GM19035 (cell line): ENCODE measurements at regions not wholly inside any gene's neighbourhood (a gene's known extent, or its start where the extent isn't known, plus 50 kb on each side); places are given as distances from the start of the nearest gene placed in this dataset.
A peak's percentile ranks its signal among the peaks of the same experiment; 100 is the strongest.

Experiments
- ATAC-seq: cut with Tn5 transposase; IDR thresholded peaks from one replicate; pipeline ENCODE4 v1.9.1; 2021; ENCODE audit not compliant: unreplicated experiment

GRCh38 chr2:205937211-205937610 is 148.8 kb downstream of the INO80D start:
- ATAC-seq: no peak

- no peak for ATAC-seq
These were observed 149.5 kb downstream of the INO80D start for GRCh38 chr2:205936446-205936845.

DNA sequence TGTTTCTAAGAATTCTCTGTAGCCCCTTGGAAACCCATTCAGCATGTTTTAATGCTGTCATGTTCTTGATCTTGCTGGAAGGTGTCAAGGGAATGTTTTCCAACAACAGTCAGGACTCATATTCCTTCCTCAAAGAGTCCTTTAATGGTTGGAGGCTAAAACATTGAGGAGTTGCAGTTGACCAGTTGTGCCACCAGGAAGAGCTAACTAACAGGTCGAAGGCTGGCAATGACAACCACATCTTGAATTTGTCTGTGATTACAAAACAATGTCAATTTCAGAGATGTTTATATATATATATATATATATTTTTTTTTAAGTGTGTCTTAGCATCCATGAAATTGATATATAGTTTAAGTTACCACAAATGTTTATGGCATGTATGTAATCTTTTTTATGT is 151.5 kb downstream of the INO80D start:
- ATAC-seq: no peak

DNA sequence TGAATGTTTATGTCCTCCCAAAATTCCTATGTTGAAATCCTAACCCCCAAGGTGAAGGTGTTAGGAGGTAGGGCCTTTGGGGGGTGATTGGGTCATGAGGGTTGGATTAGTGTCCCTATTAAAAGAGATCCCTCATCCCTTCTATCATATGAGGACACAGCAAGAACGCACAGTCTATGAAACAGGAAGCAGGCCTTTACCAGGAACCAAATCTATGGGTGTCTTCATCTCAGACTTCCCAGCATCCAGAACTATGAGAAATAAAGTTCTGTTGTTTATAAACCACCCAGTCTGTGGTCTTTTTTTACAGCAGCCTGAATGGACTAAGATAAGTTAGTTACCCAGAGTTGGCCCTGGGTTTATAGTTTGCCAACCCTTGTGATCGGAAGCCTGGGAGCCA is 153.1 kb downstream of the INO80D start:
- ATAC-seq: no peak

GRCh38 chr2:205931388-205931787 is 154.6 kb downstream of the INO80D start:
- ATAC-seq: no peak

DNA sequence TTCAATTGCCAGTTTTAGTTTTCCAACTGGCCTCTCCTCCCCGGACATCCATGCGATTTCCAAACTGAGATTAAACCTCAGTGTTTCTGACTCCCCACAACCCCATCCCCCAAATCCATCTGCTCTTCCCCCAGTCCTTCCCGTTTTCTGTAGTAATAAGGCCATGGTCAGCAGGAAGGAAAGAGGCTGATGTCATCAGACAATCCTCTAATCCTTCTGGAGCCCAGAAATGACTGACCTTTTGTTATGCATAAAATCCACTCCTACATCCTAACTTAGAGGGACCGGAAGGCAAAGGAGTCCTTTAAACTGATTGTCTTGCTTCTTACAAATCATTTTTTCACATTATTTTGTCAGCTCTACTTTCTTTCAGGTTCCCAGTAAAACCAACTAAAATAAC is 155.8 kb downstream of the INO80D start:
- ATAC-seq: no peak

DNA sequence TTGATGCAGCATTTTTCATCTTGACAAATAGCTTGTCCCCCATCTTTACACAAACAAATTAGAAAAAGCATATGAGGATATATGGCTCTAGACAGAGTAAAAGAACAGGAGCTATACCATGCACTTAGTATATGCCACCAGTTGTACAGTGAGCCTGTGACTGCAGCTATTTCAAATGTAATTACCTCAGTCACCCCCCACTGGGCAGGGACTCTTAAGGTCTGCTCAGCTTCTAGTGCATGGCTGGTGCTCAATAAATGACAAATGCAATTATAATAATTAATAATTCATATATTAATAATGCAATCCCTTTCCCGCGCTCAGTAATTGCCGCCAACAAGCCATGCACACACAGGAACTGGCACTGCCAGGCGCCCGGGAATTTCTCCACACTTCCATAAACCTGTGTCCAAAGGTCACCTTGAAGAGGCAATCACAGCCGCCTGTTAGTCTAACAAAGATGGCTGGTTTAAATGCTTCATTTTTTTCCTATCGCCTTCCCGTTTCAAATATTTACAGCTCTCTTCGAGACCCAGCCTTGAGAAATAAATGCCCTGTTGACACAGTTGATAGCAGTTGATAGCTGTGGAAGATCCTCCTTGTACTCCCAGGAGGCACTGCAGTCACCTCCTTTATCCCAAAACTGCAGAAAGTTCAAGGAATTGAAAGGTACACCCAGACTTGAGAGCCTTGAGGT is 156.6 kb downstream of the INO80D start:
- no peak for ATAC-seq

GRCh38 chr2:205925373-205926337 is 160.3 kb downstream of the INO80D start:
- peak; percentile 98 for ATAC-seq

- no peak for ATAC-seq
These were observed 161.3 kb downstream of the INO80D start for GRCh38 chr2:205924676-205925075.

DNA sequence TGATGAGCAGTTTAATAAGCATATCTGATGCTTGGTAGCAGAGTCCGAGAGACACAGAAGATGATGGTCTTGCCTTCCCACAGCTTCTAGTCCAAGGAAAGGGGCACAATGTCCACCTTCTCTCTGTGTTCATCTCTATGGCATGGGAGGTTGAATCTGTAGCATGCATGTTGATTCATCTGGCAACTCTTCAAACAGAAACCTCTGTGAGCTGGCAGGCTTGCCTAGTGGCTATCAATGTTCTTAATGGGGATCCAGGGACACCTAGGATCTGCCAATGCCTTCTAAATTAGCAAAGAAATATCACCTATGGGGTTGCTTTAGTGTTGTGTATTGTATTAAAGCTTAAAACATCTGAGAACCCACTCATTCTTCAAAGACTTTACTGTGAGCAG is 170.8 kb downstream of the INO80D start:
- no peak for ATAC-seq

GRCh38 chr2:205914213-205915129 is 171.5 kb downstream of the INO80D start:
- no peak for ATAC-seq

DNA sequence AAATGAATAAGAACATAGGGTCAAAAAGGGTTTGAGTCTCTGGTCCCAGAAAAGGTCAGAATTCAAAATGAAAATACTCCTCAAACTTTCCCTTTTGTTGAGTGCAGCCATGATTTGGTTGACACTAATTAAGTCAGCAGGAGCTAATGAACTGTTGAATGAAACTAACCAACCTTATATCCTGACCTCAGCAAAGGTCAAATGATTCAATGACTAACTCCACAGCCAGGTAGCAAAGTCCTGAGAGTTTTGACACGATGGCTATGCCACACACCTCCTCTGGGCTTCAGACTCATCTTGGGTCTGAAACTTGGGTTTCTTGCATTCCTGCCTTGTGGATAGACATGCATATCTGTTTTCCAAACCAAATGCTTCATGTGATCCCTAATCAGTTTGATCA is 172.3 kb downstream of the INO80D start:
- ATAC-seq: no peak

- no peak for ATAC-seq
These were observed 174.7 kb downstream of the INO80D start for GRCh38 chr2:205911306-205911705.

DNA sequence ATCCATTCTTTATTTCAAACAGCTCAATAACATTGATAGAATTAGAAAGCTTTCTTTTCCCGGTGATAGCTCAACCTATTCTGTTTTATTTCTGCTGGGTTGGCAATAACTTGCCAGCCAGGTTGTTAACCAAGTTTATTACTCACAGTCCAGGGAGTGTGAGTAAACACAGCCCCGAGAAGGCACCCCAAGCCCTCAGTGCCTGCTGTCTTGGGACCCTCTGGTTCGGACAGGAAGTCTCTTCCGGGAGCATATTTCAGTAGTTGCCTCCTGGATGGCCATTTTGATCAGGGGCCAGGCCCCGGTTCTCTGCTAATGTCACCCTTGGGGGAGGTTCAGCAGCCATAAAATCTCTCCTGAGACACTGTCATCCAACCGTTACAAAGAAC is 176.8 kb downstream of the INO80D start:
- no peak for ATAC-seq

- ATAC-seq: no peak
These were observed 177.5 kb downstream of the INO80D start for GRCh38 chr2:205908212-205909183.

- no peak for ATAC-seq
These were observed 179.6 kb downstream of the INO80D start for GRCh38 chr2:205906419-205906818.

DNA sequence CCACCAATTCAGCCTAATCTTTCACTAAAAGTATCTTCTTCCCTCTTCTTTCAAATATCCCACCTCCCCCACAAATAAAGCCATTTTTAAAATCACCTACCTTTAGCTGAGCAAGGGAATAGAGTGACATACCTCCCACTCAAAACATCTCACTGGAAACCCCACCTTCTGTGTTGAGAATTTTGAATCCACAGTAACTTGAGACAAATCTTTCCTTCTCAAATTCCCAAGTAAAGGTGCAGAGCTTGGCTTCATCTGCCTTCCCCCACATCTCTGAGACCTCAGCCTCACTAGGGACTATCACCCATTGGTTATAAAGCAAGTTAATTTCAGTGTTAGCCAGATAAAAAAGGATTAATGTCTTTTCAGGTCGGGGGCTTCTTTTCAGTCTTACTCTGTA is 180.4 kb downstream of the INO80D start:
- ATAC-seq: no peak

GRCh38 chr2:205904873-205905272 is 181.1 kb downstream of the INO80D start:
- no peak for ATAC-seq

DNA sequence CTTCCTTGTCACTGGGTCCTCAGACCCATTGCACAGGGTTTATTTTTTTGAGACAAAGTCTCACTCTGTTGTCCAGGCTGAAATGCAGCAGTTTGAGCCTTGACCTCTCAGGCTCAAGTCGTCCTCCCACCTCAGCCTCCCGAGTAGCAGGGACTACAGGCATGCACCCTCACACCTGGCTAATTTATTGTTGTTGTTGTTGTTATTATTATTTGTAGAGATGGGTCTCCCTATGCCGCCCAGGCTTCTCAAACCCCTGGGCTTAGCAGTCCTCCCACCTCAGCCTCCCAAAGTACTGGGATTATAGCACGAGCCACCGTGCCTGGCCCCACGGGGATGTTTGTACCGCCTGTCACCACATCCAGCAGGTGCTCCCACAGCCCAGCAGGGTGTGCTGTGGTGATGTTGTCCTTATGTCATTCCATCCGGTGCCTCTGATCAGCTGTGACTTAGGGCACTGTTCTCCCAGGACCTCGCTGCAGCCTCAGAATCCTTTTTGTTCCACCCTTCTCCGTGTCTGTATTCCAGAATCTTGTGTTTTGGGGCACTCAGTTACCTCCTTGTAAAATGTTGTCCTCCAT is 182.3 kb downstream of the INO80D start:
- peak; percentile 88 for ATAC-seq

DNA sequence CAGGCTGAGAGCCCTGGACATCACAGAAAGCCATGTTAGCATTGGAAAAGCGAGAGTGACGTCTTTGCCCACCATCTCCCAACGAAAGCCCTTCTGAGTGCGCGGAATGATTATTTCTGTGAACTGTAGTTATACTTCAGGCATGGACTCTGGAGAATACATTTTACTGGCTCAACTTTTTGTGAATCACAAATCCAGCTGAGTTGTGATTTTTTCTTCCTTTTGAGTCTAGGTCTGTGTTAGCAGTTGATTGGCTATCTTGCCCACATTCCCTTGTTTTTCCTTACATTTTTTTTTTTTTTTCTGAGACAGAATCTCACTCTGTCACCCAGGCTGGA is 183.1 kb downstream of the INO80D start:
- no peak for ATAC-seq
